ENCODE measurements at regions not wholly inside any gene's neighbourhood (a gene's known extent, or its start where the extent isn't known, plus 50 kb on each side); places are given as distances from the start of the nearest gene placed in this dataset.

DNA sequence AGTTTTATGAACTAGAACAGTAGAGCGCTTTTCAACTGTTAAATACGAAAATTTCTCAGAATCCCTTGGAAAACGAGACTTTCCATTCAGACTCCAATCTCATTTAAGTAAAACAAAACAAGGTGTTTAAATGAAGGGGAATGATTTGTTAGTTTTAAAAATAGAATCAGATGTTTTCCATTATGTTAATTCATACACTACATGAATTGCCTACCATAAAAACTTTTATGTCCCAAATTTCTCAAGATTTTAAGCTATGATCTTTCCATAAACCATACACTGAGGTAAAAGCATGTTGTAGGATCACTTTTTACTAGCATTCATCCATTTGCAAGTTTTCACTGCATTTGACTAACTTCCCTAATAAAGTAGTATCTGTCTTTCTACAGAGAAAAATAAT lies 180.3 kb upstream of the ZP4 start:
- TF ChIP-seq, protein P1, sequence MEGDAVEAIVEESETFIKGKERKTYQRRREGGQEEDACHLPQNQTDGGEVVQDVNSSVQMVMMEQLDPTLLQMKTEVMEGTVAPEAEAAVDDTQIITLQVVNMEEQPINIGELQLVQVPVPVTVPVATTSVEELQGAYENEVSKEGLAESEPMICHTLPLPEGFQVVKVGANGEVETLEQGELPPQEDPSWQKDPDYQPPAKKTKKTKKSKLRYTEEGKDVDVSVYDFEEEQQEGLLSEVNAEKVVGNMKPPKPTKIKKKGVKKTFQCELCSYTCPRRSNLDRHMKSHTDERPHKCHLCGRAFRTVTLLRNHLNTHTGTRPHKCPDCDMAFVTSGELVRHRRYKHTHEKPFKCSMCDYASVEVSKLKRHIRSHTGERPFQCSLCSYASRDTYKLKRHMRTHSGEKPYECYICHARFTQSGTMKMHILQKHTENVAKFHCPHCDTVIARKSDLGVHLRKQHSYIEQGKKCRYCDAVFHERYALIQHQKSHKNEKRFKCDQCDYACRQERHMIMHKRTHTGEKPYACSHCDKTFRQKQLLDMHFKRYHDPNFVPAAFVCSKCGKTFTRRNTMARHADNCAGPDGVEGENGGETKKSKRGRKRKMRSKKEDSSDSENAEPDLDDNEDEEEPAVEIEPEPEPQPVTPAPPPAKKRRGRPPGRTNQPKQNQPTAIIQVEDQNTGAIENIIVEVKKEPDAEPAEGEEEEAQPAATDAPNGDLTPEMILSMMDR (CRISPR knock-in tag; IDR thresholded peaks at IDR 0.05) = no peak
- TF ChIP-seq ZNF792 (CRISPR knock-in tag; IDR thresholded peaks at IDR 0.05) (no peak), ZNF382 (CRISPR knock-in tag; IDR thresholded peaks at IDR 0.05; ENCODE audit: borderline replicate concordance) (no peak), ZNF101 (CRISPR knock-in tag; IDR thresholded peaks at IDR 0.05; ENCODE audit: borderline replicate concordance, low read depth) (no peak)
